ENCODE measurements at regions not wholly inside any gene's neighbourhood (a gene's known extent, or its start where the extent isn't known, plus 50 kb on each side); places are given as distances from the start of the nearest gene placed in this dataset.

DNA sequence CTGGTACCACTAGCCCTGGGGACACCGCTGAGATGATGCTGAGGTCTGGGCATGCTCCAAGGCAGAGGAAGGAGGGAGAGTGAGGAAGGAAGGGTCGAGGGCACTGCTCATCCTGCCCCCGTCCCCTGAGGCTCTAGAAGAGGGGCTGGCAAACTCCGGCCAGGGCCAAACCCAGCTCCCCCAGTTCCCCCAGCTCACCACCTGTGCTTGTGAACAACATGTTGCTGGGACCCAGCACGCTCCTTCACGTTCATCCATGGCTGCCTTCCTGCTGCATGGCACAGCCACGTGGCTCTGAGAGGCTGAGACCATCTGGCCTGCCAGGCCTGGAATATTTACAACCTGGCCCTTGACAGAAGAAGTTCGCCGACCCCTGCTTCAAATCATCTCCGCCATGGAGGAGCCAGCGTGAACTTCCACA is 81.2 kb downstream of the RBFOX3 start:
- no peak overlapping the region for H2AFZ ChIP-seq (ENCODE audit: low read depth, low read length)
- no peaks in the 10 kb centered on the region for H3K79me2 ChIP-seq (ENCODE audit: insufficient read depth, low read length)
- H3K27me3 ChIP-seq (ENCODE audit: insufficient read depth, low read length, poor library complexity): peaks cover 39% of the 10 kb centered on the region
- DNase-seq: no peak
- no peak overlapping the region for H3K4me3 ChIP-seq (ENCODE audit: low read depth in 1 of 2, low read length in 2 of 2)
- ATAC-seq (ENCODE audit: insufficient read depth, low read depth): no peak
- no peaks in the 10 kb centered on the region for H3K4me1 ChIP-seq (ENCODE audit: insufficient read depth, low read length)
- H3K27ac ChIP-seq (ENCODE audit: low read length): no peak overlapping the region
- H3K36me3 ChIP-seq (ENCODE audit: insufficient read depth, low read length): no peaks in the 10 kb centered on the region
- H3K4me2 ChIP-seq (ENCODE audit: insufficient read depth, low read length): no peak overlapping the region
- no peaks in the 10 kb centered on the region for H3K9me3 ChIP-seq (ENCODE audit: insufficient read depth, low read length, severe bottlenecking)
- TF ChIP-seq, protein P1, sequence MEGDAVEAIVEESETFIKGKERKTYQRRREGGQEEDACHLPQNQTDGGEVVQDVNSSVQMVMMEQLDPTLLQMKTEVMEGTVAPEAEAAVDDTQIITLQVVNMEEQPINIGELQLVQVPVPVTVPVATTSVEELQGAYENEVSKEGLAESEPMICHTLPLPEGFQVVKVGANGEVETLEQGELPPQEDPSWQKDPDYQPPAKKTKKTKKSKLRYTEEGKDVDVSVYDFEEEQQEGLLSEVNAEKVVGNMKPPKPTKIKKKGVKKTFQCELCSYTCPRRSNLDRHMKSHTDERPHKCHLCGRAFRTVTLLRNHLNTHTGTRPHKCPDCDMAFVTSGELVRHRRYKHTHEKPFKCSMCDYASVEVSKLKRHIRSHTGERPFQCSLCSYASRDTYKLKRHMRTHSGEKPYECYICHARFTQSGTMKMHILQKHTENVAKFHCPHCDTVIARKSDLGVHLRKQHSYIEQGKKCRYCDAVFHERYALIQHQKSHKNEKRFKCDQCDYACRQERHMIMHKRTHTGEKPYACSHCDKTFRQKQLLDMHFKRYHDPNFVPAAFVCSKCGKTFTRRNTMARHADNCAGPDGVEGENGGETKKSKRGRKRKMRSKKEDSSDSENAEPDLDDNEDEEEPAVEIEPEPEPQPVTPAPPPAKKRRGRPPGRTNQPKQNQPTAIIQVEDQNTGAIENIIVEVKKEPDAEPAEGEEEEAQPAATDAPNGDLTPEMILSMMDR (IDR thresholded peaks at IDR 0.05; ENCODE audit: borderline replicate concordance, extremely low read depth, low read length, poor library complexity, severe bottlenecking): no peak
- TF ChIP-seq EZH2 (IDR thresholded peaks at IDR 0.05; ENCODE audit: borderline replicate concordance, low read depth, low read length, severe bottlenecking): no peak
- H4K20me1 ChIP-seq (ENCODE audit: insufficient read depth, low read length): no peaks in the 10 kb centered on the region; the same call in 1 of the 2 replicates
- H3K9ac ChIP-seq (ENCODE audit: low read depth, low read length): no peak overlapping the region

DNA sequence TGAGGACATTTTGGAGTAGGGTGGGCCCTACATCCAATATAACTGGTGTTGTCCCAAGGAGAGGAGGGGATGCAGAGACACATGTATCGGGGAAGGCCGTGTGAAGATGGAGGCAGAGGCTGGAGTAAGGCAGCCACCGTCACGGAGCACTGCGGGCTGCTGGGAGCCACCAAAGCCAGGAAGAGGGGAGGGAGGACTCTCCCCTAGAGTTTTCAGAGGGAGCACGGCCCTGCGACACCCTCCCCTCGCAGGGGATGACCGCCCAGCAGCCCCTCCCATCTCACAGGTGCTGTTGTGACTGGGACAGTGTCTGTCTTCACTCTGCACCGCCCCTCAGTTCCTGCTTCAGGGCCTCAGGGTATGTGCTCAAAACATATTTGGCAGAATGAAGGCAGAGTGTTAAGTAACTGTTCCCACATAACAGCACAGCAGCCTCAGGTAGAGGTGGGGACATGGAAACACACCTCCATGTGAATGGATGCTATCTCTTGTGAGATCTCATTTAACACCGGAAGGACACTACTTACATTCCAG is 82.2 kb downstream of the RBFOX3 start:
- no peak for DNase-seq
- Histone ChIP-seq H3K4me3 (ENCODE audit: low read depth in 1 of 2, low read length in 2 of 2) (no peak overlapping the region), H3K4me1 (ENCODE audit: insufficient read depth, low read length) (no peaks in the 10 kb centered on the region), H3K4me2 (ENCODE audit: insufficient read depth, low read length) (no peak overlapping the region), H3K9ac (ENCODE audit: low read depth, low read length) (no peak overlapping the region), H3K27ac (ENCODE audit: low read length) (no peak overlapping the region), H3K27me3 (ENCODE audit: insufficient read depth, low read length, poor library complexity) (peaks cover 40% of the 10 kb centered on the region), H2AFZ (ENCODE audit: low read depth, low read length) (no peak overlapping the region), H3K36me3 (ENCODE audit: insufficient read depth, low read length) (no peaks in the 10 kb centered on the region), H3K79me2 (ENCODE audit: insufficient read depth, low read length) (no peaks in the 10 kb centered on the region), H3K9me3 (ENCODE audit: insufficient read depth, low read length, severe bottlenecking) (no peaks in the 10 kb centered on the region), H4K20me1 (ENCODE audit: insufficient read depth, low read length) (no peaks in the 10 kb centered on the region; the same call in 1 of the 2 replicates)
- TF ChIP-seq, protein P1 (IDR thresholded peaks at IDR 0.05; ENCODE audit: borderline replicate concordance, extremely low read depth, low read length, poor library complexity, severe bottlenecking): no peak
- no peak for TF ChIP-seq EZH2 (IDR thresholded peaks at IDR 0.05; ENCODE audit: borderline replicate concordance, low read depth, low read length, severe bottlenecking)
- no peak for ATAC-seq (ENCODE audit: insufficient read depth, low read depth)

DNA sequence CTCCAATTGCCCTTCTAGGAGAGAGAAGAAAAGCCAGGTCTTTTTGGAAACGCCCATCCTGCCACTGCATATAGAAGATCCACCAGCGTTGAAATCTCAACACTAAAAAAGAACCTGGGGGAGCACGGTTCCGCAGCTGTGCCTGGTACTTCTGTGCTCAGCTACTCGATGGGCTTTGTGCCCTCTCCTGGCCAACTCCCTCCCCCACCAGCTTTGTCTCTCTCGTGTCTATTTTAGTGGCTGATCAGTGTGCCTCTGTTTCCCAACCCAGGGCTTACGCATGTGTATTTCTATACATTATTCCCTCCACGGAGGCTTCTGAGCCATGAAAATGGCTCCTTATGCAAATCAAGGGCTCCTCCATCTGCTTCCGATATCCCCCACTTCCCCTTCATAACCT is 83.5 kb downstream of the RBFOX3 start:
- Histone ChIP-seq H3K4me2 (ENCODE audit: insufficient read depth, low read length) (no peak overlapping the region), H3K79me2 (ENCODE audit: insufficient read depth, low read length) (no peaks in the 10 kb centered on the region), H3K4me1 (ENCODE audit: insufficient read depth, low read length) (no peaks in the 10 kb centered on the region), H2AFZ (ENCODE audit: low read depth, low read length) (no peak overlapping the region), H3K27me3 (ENCODE audit: insufficient read depth, low read length, poor library complexity) (peaks cover 44% of the 10 kb centered on the region), H3K9ac (ENCODE audit: low read depth, low read length) (no peak overlapping the region), H4K20me1 (ENCODE audit: insufficient read depth, low read length) (no peaks in the 10 kb centered on the region; the same call in 1 of the 2 replicates), H3K4me3 (ENCODE audit: low read depth in 1 of 2, low read length in 2 of 2) (no peak overlapping the region), H3K27ac (ENCODE audit: low read length) (no peak overlapping the region), H3K9me3 (ENCODE audit: insufficient read depth, low read length, severe bottlenecking) (no peaks in the 10 kb centered on the region), H3K36me3 (ENCODE audit: insufficient read depth, low read length) (no peaks in the 10 kb centered on the region)
- DNase-seq (no peak), ATAC-seq (ENCODE audit: insufficient read depth, low read depth) (no peak)
- TF ChIP-seq, protein P1 (IDR thresholded peaks at IDR 0.05; ENCODE audit: borderline replicate concordance, extremely low read depth, low read length, poor library complexity, severe bottlenecking): no peak
- no peak for TF ChIP-seq EZH2 (IDR thresholded peaks at IDR 0.05; ENCODE audit: borderline replicate concordance, low read depth, low read length, severe bottlenecking)

Data from DND-41 (cell line).